ENCODE measurements at regions not wholly inside any gene's neighbourhood (a gene's known extent, or its start where the extent isn't known, plus 50 kb on each side); places are given as distances from the start of the nearest gene placed in this dataset.

GRCh38 chr2:155161314-155161713 lies 462.8 kb downstream of the KCNJ3 start:
- intact Hi-C loops (cut with micrococcal nuclease): no loop called here

GRCh38 chr2:155157711-155158110 lies 459.2 kb downstream of the KCNJ3 start:
- no peak for ATAC-seq
- no peak for DNase-seq
- no peaks in the 10 kb centered on the region for H3K36me3 ChIP-seq (ENCODE audit: low read depth, low read length)
- H3K27me3 ChIP-seq (ENCODE audit: low read length): no peaks in the 10 kb centered on the region
- no TSS peak for BruUV-seq (replicated peaks)
- no peak overlapping the region for H2AFZ ChIP-seq (ENCODE audit: low read length)
- H3K27ac ChIP-seq (ENCODE audit: low read length): no peak overlapping the region
- intact Hi-C loops (cut with micrococcal nuclease): no loop called here
- H3K9me3 ChIP-seq (ENCODE audit: low read length): no peaks in the 10 kb centered on the region
- POLR2A ChIA-PET (ENCODE audit: unreplicated experiment): no interaction called here
- H3K4me3 ChIP-seq (ENCODE audit: low read length): no peak overlapping the region
- no peaks in the 10 kb centered on the region for H3K4me1 ChIP-seq (ENCODE audit: insufficient read depth, low read length)
- H4K20me1 ChIP-seq (ENCODE audit: low read length): no peaks in the 10 kb centered on the region
- no peaks in the 10 kb centered on the region for H3F3A ChIP-seq (ENCODE audit: low read length, unreplicated experiment)
- no peak overlapping the region for H3K9ac ChIP-seq (ENCODE audit: low read length)
- CTCF ChIA-PET: no interaction called here
- no peaks in the 10 kb centered on the region for H3K9me2 ChIP-seq (replicated peaks; ENCODE audit: low read length)
- TF ChIP-seq EZH2phosphoT487 (IDR thresholded peaks at IDR 0.05; ENCODE audit: borderline replicate concordance, low read length) (no peak), CTCF (conservative IDR thresholded peaks at IDR 0.05; ENCODE audit: low read depth, low read length) (no peak), EZH2 (IDR thresholded peaks at IDR 0.05; ENCODE audit: low read length, unreplicated experiment) (no peak)
- no peak overlapping the region for H3K4me2 ChIP-seq (ENCODE audit: low read length)
- H3K79me2 ChIP-seq (ENCODE audit: low read length): no peaks in the 10 kb centered on the region

More at GRCh38 chr2:155161314-155161713, 462.8 kb downstream of the KCNJ3 start:
- POLR2A ChIA-PET (ENCODE audit: unreplicated experiment): no interaction called here
- no peak overlapping the region for H3K9ac ChIP-seq (ENCODE audit: low read length)
- TF ChIP-seq EZH2phosphoT487 (IDR thresholded peaks at IDR 0.05; ENCODE audit: borderline replicate concordance, low read length) (no peak), EZH2 (IDR thresholded peaks at IDR 0.05; ENCODE audit: low read length, unreplicated experiment) (no peak), CTCF (conservative IDR thresholded peaks at IDR 0.05; ENCODE audit: low read depth, low read length) (no peak)
- H4K20me1 ChIP-seq (ENCODE audit: low read length): no peaks in the 10 kb centered on the region
- DNase-seq: no peak
- no peaks in the 10 kb centered on the region for H3F3A ChIP-seq (ENCODE audit: low read length, unreplicated experiment)
- no peaks in the 10 kb centered on the region for H3K9me2 ChIP-seq (replicated peaks; ENCODE audit: low read length)
- no peaks in the 10 kb centered on the region for H3K36me3 ChIP-seq (ENCODE audit: low read depth, low read length)
- H2AFZ ChIP-seq (ENCODE audit: low read length): no peak overlapping the region
- H3K4me3 ChIP-seq (ENCODE audit: low read length): no peak overlapping the region
- H3K27me3 ChIP-seq (ENCODE audit: low read length): no peaks in the 10 kb centered on the region
- H3K4me2 ChIP-seq (ENCODE audit: low read length): no peak overlapping the region
- ATAC-seq: no peak
- no peak overlapping the region for H3K27ac ChIP-seq (ENCODE audit: low read length)
- H3K9me3 ChIP-seq (ENCODE audit: low read length): no peaks in the 10 kb centered on the region
- no peaks in the 10 kb centered on the region for H3K4me1 ChIP-seq (ENCODE audit: insufficient read depth, low read length)
- no TSS peak for BruUV-seq (replicated peaks)
- CTCF ChIA-PET: no interaction called here
- H3K79me2 ChIP-seq (ENCODE audit: low read length): no peaks in the 10 kb centered on the region

GRCh38 chr2:155157065-155157464 lies 458.6 kb downstream of the KCNJ3 start:
- no TSS peak for BruUV-seq (replicated peaks)
- Histone ChIP-seq H3K4me2 (ENCODE audit: low read length) (no peak overlapping the region), H3K9me2 (replicated peaks; ENCODE audit: low read length) (no peaks in the 10 kb centered on the region), H3K27me3 (ENCODE audit: low read length) (no peaks in the 10 kb centered on the region), H3K9ac (ENCODE audit: low read length) (no peak overlapping the region), H3K4me1 (ENCODE audit: insufficient read depth, low read length) (no peaks in the 10 kb centered on the region), H3K36me3 (ENCODE audit: low read depth, low read length) (no peaks in the 10 kb centered on the region), H3K9me3 (ENCODE audit: low read length) (no peaks in the 10 kb centered on the region), H3K4me3 (ENCODE audit: low read length) (no peak overlapping the region), H3F3A (ENCODE audit: low read length, unreplicated experiment) (no peaks in the 10 kb centered on the region), H3K27ac (ENCODE audit: low read length) (no peak overlapping the region), H3K79me2 (ENCODE audit: low read length) (no peaks in the 10 kb centered on the region), H4K20me1 (ENCODE audit: low read length) (no peaks in the 10 kb centered on the region), H2AFZ (ENCODE audit: low read length) (no peak overlapping the region)
- CTCF ChIA-PET: no interaction called here
- intact Hi-C loops (cut with micrococcal nuclease): no loop called here
- POLR2A ChIA-PET (ENCODE audit: unreplicated experiment): no interaction called here
- no peak for DNase-seq
- no peak for TF ChIP-seq EZH2phosphoT487 (IDR thresholded peaks at IDR 0.05; ENCODE audit: borderline replicate concordance, low read length)
- no peak for TF ChIP-seq EZH2 (IDR thresholded peaks at IDR 0.05; ENCODE audit: low read length, unreplicated experiment)
- TF ChIP-seq CTCF (conservative IDR thresholded peaks at IDR 0.05; ENCODE audit: low read depth, low read length): no peak
- ATAC-seq: no peak
